ENCODE measurements at regions not wholly inside any gene's neighbourhood (a gene's known extent, or its start where the extent isn't known, plus 50 kb on each side); places are given as distances from the start of the nearest gene placed in this dataset.

DNA sequence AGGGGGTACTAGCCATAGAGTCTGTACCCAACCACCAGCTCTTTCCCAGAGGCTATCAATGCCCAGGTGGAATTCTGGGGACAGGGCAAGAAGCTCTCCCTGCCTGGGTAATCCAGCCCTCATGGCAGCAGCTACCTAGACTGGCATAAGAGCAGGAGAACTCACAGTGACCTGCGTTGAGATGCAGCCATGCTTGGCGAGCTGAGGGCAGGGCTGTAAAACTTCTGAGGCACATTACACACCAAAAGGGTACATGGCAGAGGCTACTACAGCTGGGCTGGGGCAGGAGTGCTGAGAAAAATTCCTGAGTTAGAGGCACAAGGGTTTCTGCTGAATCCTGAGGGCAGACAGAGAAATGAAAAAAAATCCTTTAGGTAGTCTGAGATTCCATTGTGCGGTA is 927.9 kb upstream of the B3GALT2 start:
- no peak overlapping the region for H3K4me3 ChIP-seq (ENCODE audit: low read depth, low read length)
- TF ChIP-seq, protein P1, sequence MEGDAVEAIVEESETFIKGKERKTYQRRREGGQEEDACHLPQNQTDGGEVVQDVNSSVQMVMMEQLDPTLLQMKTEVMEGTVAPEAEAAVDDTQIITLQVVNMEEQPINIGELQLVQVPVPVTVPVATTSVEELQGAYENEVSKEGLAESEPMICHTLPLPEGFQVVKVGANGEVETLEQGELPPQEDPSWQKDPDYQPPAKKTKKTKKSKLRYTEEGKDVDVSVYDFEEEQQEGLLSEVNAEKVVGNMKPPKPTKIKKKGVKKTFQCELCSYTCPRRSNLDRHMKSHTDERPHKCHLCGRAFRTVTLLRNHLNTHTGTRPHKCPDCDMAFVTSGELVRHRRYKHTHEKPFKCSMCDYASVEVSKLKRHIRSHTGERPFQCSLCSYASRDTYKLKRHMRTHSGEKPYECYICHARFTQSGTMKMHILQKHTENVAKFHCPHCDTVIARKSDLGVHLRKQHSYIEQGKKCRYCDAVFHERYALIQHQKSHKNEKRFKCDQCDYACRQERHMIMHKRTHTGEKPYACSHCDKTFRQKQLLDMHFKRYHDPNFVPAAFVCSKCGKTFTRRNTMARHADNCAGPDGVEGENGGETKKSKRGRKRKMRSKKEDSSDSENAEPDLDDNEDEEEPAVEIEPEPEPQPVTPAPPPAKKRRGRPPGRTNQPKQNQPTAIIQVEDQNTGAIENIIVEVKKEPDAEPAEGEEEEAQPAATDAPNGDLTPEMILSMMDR (conservative IDR thresholded peaks at IDR 0.05; ENCODE audit: low read depth, low read length), result no peak
- DNase-seq (ENCODE audit: low read depth), result no peak

DNA sequence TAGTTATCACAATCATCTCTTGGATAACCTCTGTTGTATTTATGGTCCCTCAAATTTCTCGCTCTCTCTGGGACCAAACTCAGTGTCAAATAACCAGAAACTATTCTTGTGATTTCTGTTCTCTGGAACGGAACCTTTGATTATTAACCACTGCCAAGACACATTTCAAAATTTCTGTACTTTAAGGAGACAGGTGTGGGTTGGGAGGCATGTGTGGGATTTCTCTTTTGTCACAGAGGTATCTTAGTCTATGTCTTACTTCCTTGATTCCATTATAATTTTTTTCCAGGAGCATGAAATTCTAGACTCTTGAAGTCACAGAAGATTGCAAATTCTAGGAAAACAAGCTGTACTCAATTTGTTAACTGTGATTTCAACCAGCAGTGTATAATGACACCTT is 919.0 kb upstream of the B3GALT2 start:
- DNase-seq (ENCODE audit: low read depth), result no peak
- TF ChIP-seq, protein P1 (conservative IDR thresholded peaks at IDR 0.05; ENCODE audit: low read depth, low read length), result no peak
- no peak overlapping the region for H3K4me3 ChIP-seq (ENCODE audit: low read depth, low read length)

DNA sequence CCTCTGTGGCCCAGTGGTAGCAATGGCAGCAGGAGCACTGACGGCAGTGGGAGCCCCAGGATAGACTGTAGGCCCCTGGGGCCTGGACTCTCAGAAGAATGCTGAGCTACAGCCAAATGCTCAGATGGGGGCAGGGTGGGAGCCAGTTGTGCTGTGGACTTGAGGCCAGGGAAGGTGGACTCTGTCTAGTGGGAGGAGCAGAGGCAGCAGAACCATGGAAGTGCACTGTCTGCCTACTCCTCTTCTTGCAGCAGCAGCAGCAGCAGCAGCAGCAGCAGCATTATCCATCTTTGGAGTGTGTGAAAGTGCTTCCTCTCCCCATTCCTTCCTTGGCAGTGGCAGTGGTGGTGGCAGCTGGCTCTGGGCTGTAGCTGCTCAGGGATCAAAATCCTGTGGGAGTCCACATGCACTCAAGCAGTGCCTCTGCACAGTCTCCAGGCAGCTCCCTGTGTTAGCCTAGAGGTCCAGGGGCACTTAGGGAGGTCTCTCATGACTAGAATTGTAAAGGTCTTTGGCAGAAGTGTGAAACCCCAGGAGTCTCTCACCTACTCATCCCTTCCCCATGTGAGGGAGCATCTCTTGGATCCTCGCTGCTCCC is 917.9 kb upstream of the B3GALT2 start:
- no peak overlapping the region for H3K4me3 ChIP-seq (ENCODE audit: low read depth, low read length)
- no peak for DNase-seq (ENCODE audit: low read depth)
- TF ChIP-seq, protein P1 (conservative IDR thresholded peaks at IDR 0.05; ENCODE audit: low read depth, low read length), result no peak

DNA sequence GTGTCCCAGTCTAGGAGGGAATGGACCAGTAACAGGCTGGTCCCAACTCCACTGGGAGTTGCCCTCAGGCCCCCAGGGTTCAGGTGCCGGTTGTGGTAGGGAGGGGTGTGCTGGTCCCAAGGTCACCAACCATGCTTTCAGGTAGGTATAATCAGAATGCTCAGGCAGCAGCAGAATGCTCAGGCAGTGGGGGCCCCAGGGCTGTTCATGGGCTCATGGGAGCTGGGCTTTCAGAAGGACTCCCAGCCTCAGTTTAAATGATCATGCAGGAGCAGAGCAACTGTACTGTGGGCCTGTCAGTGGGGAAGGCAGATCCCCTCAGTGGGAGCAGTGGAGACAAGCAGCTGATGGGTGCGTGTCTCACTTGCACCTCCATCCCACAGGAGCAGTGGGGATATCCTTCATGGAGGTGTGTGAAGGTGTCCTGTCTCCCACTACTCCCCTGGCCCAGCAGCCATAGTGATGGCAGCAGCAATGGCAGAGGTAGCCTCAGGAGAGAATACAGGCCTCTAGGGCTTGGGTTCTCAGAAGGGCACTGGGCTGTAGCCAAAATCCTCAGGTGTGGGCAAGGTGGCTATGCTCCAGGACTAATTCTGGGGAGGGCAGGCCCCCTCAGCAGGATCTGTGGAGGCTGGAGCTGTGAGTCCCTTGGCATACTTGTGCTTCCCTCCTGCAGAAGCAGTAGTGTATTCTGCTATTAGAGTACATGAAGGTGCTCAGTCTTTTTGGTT is 917.3 kb upstream of the B3GALT2 start:
- TF ChIP-seq, protein P1 (conservative IDR thresholded peaks at IDR 0.05; ENCODE audit: low read depth, low read length), result no peak
- no peak for DNase-seq (ENCODE audit: low read depth)
- H3K4me3 ChIP-seq (ENCODE audit: low read depth, low read length), result no peak overlapping the region

DNA sequence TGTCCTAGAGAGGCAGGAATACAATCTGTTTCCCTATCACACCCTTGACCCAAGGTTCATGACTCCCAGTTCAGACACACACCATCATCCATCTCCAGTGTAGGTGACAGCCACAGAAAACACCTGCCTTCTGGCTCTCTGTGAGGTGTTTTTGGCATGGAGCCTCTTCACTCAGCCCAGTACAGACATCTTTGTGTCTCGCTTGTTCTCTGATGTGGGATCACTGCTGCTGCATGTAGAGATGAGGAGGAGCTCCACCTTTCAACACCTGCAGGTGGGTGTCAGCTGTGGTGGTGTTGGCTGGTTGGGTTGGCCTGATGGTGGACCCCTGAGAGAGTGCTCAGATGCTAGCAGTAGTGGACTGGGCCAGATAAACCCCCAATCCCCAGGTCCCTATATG is 916.7 kb upstream of the B3GALT2 start:
- H3K4me3 ChIP-seq (ENCODE audit: low read depth, low read length), result no peak overlapping the region
- TF ChIP-seq, protein P1 (conservative IDR thresholded peaks at IDR 0.05; ENCODE audit: low read depth, low read length), result no peak
- no peak for DNase-seq (ENCODE audit: low read depth)

DNA sequence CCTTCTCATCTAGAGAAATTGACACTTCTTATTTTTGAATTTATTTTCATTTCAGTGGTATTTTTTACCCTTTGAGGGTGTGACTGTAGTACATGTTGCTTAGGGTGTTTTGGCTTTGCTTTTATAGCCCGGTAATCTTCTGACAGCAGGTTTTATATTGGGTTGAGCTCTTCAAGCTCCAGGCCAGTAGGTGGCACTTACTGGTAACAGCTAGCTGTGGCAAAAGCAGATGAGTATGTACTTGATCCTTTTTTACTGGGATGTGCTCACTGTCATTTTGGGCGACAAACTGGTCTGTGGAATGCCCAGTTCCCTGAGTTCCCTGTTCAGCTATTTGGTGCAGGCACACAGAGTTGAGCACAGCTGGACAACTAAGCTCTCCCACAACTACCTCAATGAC is 916.2 kb upstream of the B3GALT2 start:
- DNase-seq (ENCODE audit: low read depth), result no peak
- TF ChIP-seq, protein P1 (conservative IDR thresholded peaks at IDR 0.05; ENCODE audit: low read depth, low read length), result peak; percentile 38
- H3K4me3 ChIP-seq (ENCODE audit: low read depth, low read length), result no peak overlapping the region

DNA sequence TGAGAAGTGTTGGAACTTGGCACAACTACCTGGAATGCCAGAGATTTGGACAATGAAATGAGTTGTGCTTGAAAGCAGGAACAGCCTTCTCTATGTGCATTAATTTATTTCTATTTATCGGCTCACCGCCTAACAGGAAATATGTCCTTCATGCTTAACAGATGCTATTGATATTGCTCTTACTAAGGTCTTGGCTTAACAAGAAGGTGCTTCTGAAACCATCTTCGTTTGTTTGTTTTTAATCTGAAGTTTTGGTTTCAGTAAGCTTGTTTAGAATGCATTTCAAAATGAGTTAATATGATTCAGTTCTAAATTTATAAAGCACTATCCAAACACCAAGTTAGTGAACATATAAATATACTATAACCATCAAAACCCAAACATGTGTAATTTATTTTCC is 898.3 kb upstream of the B3GALT2 start:
- H3K4me3 ChIP-seq (ENCODE audit: low read depth, low read length), result no peak overlapping the region
- DNase-seq (ENCODE audit: low read depth), result no peak
- TF ChIP-seq, protein P1 (conservative IDR thresholded peaks at IDR 0.05; ENCODE audit: low read depth, low read length), result no peak

All from epithelial cell of proximal tubule (primary cell).